Neural cell (in vitro differentiated cells): ENCODE measurements at regions not wholly inside any gene's neighbourhood (a gene's known extent, or its start where the extent isn't known, plus 50 kb on each side); places are given as distances from the start of the nearest gene placed in this dataset.

Experiments used
- H2AFZ ChIP-seq: fragments of 200-600, 300-800 bp; sonication (generic), shearing (Covaris generic); 2 replicates; pipeline ENCODE4 v1.6.0; 2014; ENCODE audit warnings: low read depth, mild to moderate bottlenecking, antibody characterized with exemption, low read length, moderate library complexity
- H3F3A ChIP-seq: fragments of 200-600 bp; shearing (Covaris generic); 2 replicates; pipeline ENCODE4 v1.6.1; 2016; ENCODE audit warnings: mild to moderate bottlenecking, moderate library complexity, mixed read lengths, antibody characterized with exemption, low read length; ENCODE audit not compliant: insufficient read depth, poor library complexity, severe bottlenecking
- H3K27ac ChIP-seq: fragments of 200-600, 300-800 bp; sonication (generic), shearing (Covaris generic); 2 replicates; pipeline ENCODE4 v1.5.1; 2014; ENCODE audit warnings: mild to moderate bottlenecking, low read length, moderate library complexity
- H3K27me3 ChIP-seq: fragments of 300-800, 200-600 bp; sonication (generic), shearing (Covaris generic); 2 replicates; pipeline ENCODE4 v1.6.0; 2014; ENCODE audit warnings: mild to moderate bottlenecking, low read depth, low read length, moderate library complexity; ENCODE audit not compliant: insufficient read depth
- H3K36me3 ChIP-seq: fragments of 300-800, 200-600 bp; sonication (generic), shearing (Covaris generic); 2 replicates; pipeline ENCODE4 v1.5.1; 2014; ENCODE audit warnings: mild to moderate bottlenecking, antibody characterized with exemption, low read length, moderate library complexity; ENCODE audit not compliant: insufficient read depth
- H3K4me2 ChIP-seq: fragments of 300-800, 200-600 bp; sonication (generic), shearing (Covaris generic); 2 replicates; pipeline ENCODE4 v1.6.0; 2014; ENCODE audit warnings: mild to moderate bottlenecking, low read length
- H3K4me3 ChIP-seq: fragments of 300-800, 200-600 bp; sonication (generic), shearing (Covaris generic); 2 replicates; pipeline ENCODE4 v1.5.1; 2014; ENCODE audit warnings: mild to moderate bottlenecking, low read length, moderate library complexity
- H3K79me2 ChIP-seq: fragments of 200-600 bp; shearing (Covaris generic); replicated peaks from 2 replicates; pipeline ENCODE4 v1.6.0; 2014; ENCODE audit warnings: mild to moderate bottlenecking, low read length, moderate library complexity; ENCODE audit not compliant: insufficient read depth
- H3K9ac ChIP-seq: fragments of 300-800, 200-600 bp; sonication (generic), shearing (Covaris generic); 2 replicates; pipeline ENCODE4 v1.6.1; 2016; ENCODE audit warnings: mild to moderate bottlenecking, low read length, mixed read lengths
- H3K9me2 ChIP-seq: fragments of 200-600 bp; shearing (Covaris generic); 2 replicates; pipeline ENCODE4 v1.6.1; 2016; ENCODE audit warnings: mild to moderate bottlenecking, low read length, mixed read lengths; ENCODE audit not compliant: insufficient read depth
- H3K9me3 ChIP-seq: fragments of 200-600, 300-800 bp; sonication (generic), shearing (Covaris generic); 2 replicates; pipeline ENCODE4 v1.6.1; 2016; ENCODE audit warnings: mild to moderate bottlenecking, mixed run types, low read length, moderate library complexity, mixed read lengths
- H4K20me1 ChIP-seq: fragments of 200-600 bp; shearing (Covaris generic); 2 replicates; pipeline ENCODE4 v1.6.1; 2016; ENCODE audit warnings: mild to moderate bottlenecking, mixed run types; ENCODE audit not compliant: insufficient read depth
- CTCF ChIP-seq: fragments of 450-650 bp; IDR thresholded peaks from 2 replicates; pipeline ENCODE4 v1.5.1; 2014; ENCODE audit warnings: antibody characterized with exemption, mild to moderate bottlenecking, moderate library complexity; ENCODE audit not compliant: poor library complexity, severe bottlenecking
- EP300 ChIP-seq: fragments of 450-650 bp; conservative IDR thresholded peaks from 2 replicates; pipeline ENCODE4 v1.6.1; 2014; ENCODE audit warnings: antibody characterized with exemption, mild to moderate bottlenecking, moderate library complexity; ENCODE audit not compliant: poor library complexity, severe bottlenecking
- EZH2 ChIP-seq: fragments of 200-600, 300-800 bp; shearing (Covaris generic), sonication (generic); IDR thresholded peaks from 2 replicates; pipeline ENCODE4 v1.6.1; 2014; ENCODE audit warnings: antibody characterized with exemption, low read length, borderline replicate concordance, mild to moderate bottlenecking; ENCODE audit not compliant: insufficient read depth, poor library complexity, severe bottlenecking
- MXI1 ChIP-seq: fragments of 450-650 bp; conservative IDR thresholded peaks from 2 replicates; pipeline ENCODE4 v1.6.1; 2014; ENCODE audit warnings: antibody characterized with exemption, mild to moderate bottlenecking; ENCODE audit not compliant: poor library complexity, severe bottlenecking
- POLR2AphosphoS5 ChIP-seq: IDR thresholded peaks from 2 replicates; pipeline ENCODE4 v1.6.1; 2012
- RAD21 ChIP-seq: fragments of 450-650 bp; conservative IDR thresholded peaks from 2 replicates; pipeline ENCODE4 v1.6.1; 2014; ENCODE audit warnings: antibody characterized with exemption, mild to moderate bottlenecking, moderate library complexity
- REST ChIP-seq: IDR thresholded peaks from 2 replicates; pipeline ENCODE4 v1.6.1; 2012; ENCODE audit warnings: borderline replicate concordance
- SMC3 ChIP-seq: fragments of 450-650 bp; conservative IDR thresholded peaks from 2 replicates; pipeline ENCODE4 v1.6.1; 2014; ENCODE audit warnings: antibody characterized with exemption, mild to moderate bottlenecking, moderate library complexity; ENCODE audit not compliant: poor library complexity
- TAF1 ChIP-seq: IDR thresholded peaks from 2 replicates; pipeline ENCODE4 v1.6.1; 2012; ENCODE audit warnings: low read depth

GRCh38 chr18:37672001-37672400, 106.4 kb upstream of the CELF4 start:
- no peaks in the 10 kb centered on the region for H3K27me3 ChIP-seq
- H3F3A ChIP-seq = no peaks in the 10 kb centered on the region
- H3K79me2 ChIP-seq = no peaks in the 10 kb centered on the region
- no peak overlapping the region for H3K4me2 ChIP-seq
- no peaks in the 10 kb centered on the region for H3K36me3 ChIP-seq
- no peak overlapping the region for H3K27ac ChIP-seq
- no peaks in the 10 kb centered on the region for H3K9me3 ChIP-seq
- no peak overlapping the region for H2AFZ ChIP-seq
- no peaks in the 10 kb centered on the region for H3K9me2 ChIP-seq
- TF ChIP-seq EP300 (no peak), SMC3 (no peak), TAF1 (no peak), REST (no peak), MXI1 (no peak)
- H3K4me3 ChIP-seq = no peak overlapping the region
- no peak overlapping the region for H3K9ac ChIP-seq
- no peaks in the 10 kb centered on the region for H4K20me1 ChIP-seq

- Histone ChIP-seq H3K9ac (no peak overlapping the region), H3K27me3 (no peaks in the 10 kb centered on the region), H3K4me2 (no peak overlapping the region), H3K36me3 (no peaks in the 10 kb centered on the region), H4K20me1 (no peaks in the 10 kb centered on the region), H3K9me3 (no peaks in the 10 kb centered on the region), H2AFZ (no peak overlapping the region), H3K79me2 (no peaks in the 10 kb centered on the region), H3K4me3 (no peak overlapping the region), H3K9me2 (no peaks in the 10 kb centered on the region), H3F3A (no peaks in the 10 kb centered on the region), H3K27ac (no peak overlapping the region)
- no peak for TF ChIP-seq POLR2AphosphoS5
- no peak for TF ChIP-seq RAD21
- TF ChIP-seq SMC3 = no peak
- TF ChIP-seq EZH2 = no peak
- no peak for TF ChIP-seq CTCF
- no peak for TF ChIP-seq MXI1
- no peak for TF ChIP-seq EP300
- no peak for TF ChIP-seq REST
- TF ChIP-seq TAF1 = no peak
These were observed 105.9 kb upstream of the CELF4 start for GRCh38 chr18:37671530-37671929.
